GM19324 (cell line): ENCODE measurements at regions not wholly inside any gene's neighbourhood (a gene's known extent, or its start where the extent isn't known, plus 50 kb on each side); places are given as distances from the start of the nearest gene placed in this dataset.
A peak's percentile ranks its signal among the peaks of the same experiment; 100 is the strongest.

Experiments used
- ATAC-seq: cut with Tn5 transposase; IDR thresholded peaks from one replicate; pipeline ENCODE4 v1.9.1; 2021; ENCODE audit warnings: mild to moderate bottlenecking, moderate library complexity; ENCODE audit not compliant: unreplicated experiment, low FRiP score

DNA sequence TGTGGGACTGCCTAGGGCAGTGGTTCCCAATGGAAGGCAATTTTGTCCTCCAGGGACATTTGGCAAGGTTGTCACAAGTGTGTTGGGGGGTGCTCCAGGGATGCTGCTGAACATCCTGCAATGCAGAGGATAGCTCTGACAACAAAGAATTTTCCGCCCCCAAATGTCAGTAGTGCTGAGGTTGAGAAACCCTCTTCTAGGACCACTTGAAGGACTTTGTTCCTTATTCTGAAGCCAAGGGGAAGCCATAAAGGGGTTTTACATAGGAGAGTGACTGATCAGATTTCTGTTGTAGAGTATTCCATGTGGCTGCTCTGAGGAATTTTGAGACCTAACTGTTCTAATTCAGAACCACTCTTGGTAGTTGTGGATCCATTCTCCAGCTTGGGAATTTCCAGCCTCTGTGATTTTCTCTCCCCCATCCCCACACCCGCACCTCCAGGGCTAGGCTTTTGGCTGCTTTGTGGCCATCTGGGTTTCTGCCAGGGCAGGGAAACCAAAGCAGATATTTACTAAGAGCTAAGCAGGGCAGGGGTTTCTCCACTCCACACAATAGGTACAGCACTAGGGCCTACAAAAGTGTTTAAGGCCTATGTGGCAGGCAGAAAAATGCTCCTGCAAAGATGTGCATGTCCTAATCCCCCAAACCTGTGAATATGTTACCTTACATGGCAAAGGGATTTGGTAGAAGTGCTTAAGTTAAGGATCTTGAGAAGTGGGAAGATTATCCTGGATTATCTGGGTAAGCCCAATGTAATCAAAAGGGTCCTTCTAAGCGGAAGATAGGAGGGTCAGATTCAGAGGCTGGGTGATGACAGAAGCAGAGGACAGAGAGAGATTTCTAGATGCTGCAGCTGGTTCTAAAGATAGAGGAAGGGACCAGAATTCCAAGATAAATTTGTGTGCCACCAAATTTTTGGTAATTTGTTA lies 135.4 kb downstream of the TMEM17 start:
- no peak for ATAC-seq

- no peak for ATAC-seq
Measured at GRCh38 chr2:62369541-62370202, 136.3 kb downstream of the TMEM17 start.

DNA sequence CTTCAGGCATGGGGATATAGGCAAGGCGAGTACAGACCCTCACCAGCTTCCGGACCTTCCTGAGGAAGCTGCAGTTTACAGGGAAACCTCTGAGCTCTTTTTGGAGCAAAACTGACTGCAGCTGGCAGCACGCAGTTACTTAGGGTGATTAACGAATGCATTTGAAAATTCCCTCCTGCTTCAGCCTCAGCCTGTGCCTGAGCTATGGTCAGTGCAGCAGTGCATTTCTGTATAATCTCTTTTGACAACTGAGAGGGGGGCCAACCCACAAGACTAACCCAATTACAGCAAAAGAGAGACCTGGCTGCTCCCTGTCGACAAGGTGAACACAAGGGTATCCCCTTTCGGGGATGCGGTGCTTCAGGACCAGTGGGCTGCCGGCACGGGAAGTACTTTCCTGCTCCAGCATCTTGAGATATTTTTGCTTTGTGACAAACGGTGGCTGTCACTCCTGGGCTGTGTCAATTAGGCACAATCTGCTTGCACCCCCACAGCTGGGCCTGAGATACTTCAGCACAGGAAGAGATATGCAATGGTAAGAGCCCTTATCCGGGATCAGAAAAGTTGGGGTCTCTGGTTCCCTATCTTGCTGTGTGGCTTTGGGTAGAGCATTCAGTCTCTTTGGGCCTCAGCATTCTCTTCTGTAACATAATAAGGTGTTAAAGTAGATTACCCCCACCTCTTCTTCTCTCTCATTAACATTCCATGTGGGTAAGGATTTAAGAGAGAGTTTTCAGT lies 141.0 kb downstream of the TMEM17 start:
- ATAC-seq: no peak

GRCh38 chr2:62363166-62363565 lies 142.8 kb downstream of the TMEM17 start:
- peak; percentile 83 for ATAC-seq

DNA sequence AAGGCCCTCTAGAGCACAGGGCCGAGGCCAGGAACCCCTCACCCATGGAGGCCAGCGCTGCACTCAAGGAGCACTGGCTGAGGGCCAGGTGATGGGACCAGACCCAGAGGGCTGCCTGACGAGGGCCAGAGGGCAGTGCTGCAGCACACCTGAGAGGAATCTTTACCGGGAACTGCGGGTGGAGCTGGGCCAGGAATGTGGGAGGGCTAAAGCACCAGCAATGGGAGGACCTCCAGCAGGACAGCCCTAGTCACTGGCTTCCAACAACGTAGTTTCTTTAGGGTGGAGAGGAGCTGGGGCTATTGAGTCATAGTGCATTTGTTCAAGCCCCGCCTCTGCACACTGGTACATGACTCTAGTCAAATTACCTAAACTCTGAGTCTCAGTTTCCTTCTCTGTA lies 143.4 kb downstream of the TMEM17 start:
- ATAC-seq: no peak

DNA sequence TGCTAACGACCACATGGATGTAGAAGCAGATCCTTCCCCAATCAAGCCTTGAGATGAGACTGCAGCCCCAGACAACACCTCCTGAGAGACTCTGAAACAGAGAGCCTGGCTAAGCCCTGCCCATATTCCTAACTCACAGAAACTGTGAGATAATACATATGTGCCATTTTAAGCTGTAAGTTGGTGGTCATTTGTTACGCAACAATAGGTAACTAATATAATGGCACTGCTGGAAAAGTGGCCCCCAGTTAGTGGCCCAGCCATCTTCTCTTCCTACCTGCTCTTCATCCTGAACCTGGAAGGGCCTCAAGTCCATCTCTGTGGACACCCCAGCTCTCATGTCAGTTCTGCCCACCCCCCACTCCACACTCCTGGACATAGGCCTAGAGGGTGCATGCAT lies 144.0 kb downstream of the TMEM17 start:
- no peak for ATAC-seq

- ATAC-seq: no peak
Measured at GRCh38 chr2:62354771-62355561, 151.0 kb downstream of the TMEM17 start.

DNA sequence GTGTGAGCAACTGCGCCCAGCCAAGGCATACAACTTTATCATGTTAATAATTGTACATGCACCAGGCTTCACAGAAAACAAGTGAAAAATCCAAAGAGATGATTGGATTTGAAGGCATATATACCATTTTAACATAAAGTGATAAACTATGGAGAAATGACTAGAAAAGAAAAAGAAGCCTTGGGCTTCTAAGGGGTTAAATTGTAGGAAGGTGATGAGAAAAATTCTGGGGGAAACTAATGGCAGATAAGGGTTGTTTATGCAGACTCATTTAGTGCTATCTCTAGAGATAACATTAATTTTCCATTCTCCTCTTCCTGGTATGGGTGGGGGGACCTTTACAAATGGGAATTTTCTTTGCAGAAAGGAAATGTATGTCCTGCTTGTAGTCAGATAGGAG lies 154.0 kb downstream of the TMEM17 start:
- no peak for ATAC-seq

GRCh38 chr2:62349788-62350187 lies 153.9 kb downstream of the B3GNT2 start:
- ATAC-seq: no peak

- no peak for ATAC-seq
Measured at GRCh38 chr2:62348700-62349099, 152.8 kb downstream of the B3GNT2 start.

DNA sequence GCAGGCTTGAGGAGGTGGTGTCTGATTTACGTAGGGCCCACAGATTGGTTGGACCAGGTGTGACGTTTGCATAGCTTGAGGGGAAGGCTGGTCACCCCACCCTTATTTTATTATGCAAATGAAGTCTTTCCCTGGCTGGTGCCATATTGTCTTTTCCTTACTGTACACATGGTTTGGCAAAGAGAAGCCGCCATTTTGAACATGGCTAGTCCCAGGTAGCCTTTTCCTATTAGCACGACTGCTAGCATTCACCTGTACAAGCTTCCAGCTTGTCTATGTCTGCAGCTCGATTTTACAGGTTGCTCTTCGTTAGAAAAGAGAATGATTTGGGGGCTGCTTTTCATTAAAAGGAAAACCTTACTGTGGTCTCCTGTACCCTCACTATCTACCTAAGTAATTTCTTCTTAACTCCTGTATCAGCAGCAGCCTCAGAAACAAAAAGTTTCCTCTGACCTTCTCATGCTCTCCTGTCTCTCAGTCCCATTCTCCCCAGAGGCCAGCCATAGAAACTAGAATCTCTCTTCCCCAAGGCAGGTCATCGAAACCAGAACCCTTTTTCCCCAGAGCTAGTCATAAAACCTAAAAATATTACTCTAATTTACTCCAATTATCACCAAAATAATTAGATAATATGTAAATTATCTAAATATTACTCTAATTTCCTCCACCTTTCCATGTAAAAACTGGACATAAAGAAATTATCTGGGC lies 151.8 kb downstream of the B3GNT2 start:
- ATAC-seq: no peak

- ATAC-seq: no peak
Measured at GRCh38 chr2:62344472-62344871, 148.6 kb downstream of the B3GNT2 start.

DNA sequence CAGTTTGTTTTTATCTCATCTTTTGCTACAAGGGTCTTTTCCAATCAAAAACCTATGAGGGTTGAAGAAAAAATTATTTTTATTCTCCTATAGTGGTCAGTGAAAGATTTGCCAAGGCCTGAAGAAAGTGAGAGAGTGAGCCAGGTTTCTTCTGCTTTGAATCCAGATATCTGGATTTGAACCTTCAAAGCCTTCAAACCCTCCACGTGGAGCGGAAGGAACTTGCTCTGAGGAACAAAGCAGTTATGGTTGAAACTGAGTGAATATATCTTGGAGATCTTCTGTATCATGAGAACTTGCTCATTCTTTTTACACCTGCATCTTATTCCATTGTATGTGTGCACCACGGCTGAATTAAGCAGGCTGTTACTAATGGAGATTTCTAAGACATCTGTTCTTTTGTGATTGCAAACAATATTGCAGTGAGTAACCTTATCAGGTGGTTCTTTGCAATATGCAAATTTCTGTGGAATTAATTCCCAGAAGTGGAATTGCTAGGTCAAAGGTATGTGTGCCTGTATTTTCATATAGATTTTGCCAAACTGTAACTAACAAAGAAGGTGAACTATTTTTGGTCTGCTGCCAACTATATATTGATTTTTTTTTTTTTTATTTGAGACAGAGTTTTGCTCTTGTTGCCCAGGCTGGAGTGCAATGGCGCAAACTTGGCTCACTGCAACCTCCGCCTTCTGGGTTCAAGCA lies 147.9 kb downstream of the B3GNT2 start:
- no peak for ATAC-seq

GRCh38 chr2:62343206-62343605 lies 147.3 kb downstream of the B3GNT2 start:
- no peak for ATAC-seq

- no peak for ATAC-seq
Measured at GRCh38 chr2:62340994-62341484, 145.1 kb downstream of the B3GNT2 start.

DNA sequence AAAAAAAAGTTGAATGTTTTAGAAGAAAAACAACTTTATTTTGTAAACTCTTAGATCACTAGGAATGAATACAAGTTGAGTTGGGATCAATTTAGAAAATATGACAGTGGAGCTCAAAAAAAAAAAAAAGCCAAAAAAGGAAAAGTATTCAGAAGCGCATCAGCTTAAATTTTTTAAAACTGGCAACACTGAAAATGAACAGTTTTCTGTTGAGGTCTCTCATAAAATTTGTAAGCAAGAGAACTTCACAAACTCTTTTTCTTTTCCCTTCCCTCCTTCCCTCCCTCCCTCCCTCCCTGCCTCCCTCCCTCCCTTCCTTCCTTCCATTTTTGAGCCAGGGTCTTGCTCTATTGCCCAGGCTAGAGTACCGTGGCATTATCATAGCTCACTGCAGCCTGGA lies 143.9 kb downstream of the B3GNT2 start:
- no peak for ATAC-seq

- no peak for ATAC-seq
Measured at GRCh38 chr2:62339413-62339812, 143.5 kb downstream of the B3GNT2 start.

DNA sequence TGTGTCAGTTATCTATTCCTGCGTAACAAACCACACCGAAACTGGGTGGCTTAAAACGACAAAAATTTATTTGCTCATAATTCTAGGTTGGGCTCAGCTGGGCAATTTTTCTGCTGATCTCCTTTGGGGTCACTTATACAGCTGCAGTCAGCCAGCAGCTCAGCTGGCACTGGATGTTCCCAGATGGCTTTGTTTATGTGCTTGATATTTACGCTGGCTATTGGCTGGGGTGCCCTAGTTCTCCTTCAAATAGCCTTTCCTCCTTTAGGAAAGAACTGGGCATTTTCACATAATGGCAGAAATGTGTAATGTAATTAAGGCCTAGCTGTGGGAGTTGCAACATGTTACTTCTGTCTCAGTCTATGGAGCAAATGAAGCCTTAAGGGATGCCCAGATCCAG lies 142.2 kb downstream of the B3GNT2 start:
- ATAC-seq: no peak

DNA sequence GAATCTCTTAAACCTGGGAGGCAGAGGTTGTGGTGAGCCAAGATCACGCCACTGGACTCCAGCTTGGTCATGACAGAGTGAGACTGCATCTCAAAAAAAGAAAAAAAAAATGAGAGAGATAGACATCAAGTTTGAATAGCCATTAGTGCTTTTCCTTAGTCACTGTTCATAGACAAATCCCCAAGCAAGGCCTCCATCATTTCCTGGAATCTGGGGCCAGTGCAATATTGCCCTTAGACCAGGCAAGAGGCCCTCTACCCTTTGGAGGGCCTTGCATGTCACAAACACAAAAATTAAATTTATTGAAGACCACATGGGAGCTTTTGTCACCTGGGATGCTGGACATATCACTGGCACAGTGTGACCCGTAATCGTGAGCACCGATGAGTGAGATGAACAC lies 141.5 kb downstream of the B3GNT2 start:
- no peak for ATAC-seq
